ENCODE measurements at regions not wholly inside any gene's neighbourhood (a gene's known extent, or its start where the extent isn't known, plus 50 kb on each side); places are given as distances from the start of the nearest gene placed in this dataset.

GRCh38 chrX:45771114-45771513, 570.4 kb upstream of the DIPK2B start:
- DNase-seq (ENCODE audit: extremely low spot score): no peak
- Histone ChIP-seq H3K4me1 (ENCODE audit: insufficient read depth) (no peaks in the 10 kb centered on the region), H3K27ac (ENCODE audit: low read depth) (peak overlapping the region; percentile 70), H3K36me3 (ENCODE audit: insufficient read depth) (no peaks in the 10 kb centered on the region), H3K4me3 (ENCODE audit: low read depth, low read length) (no peak overlapping the region)
- 9% methylated on average over 6 of the region's 6 CpGs for WGBS

GRCh38 chrX:45769761-45770582, 569.3 kb upstream of the DIPK2B start:
- H3K4me3 ChIP-seq (ENCODE audit: low read depth, low read length): peak overlapping the region; percentile 56
- no peaks in the 10 kb centered on the region for H3K4me1 ChIP-seq (ENCODE audit: insufficient read depth)
- DNase-seq (ENCODE audit: extremely low spot score): no peak
- peak overlapping the region; percentile 64 for H3K27ac ChIP-seq (ENCODE audit: low read depth)
- H3K36me3 ChIP-seq (ENCODE audit: insufficient read depth): no peaks in the 10 kb centered on the region
- WGBS: under 1% methylated on average over 18 of the region's 18 CpGs

GRCh38 chrX:45768666-45769236, 568.1 kb upstream of the DIPK2B start:
- no peaks in the 10 kb centered on the region for H3K4me1 ChIP-seq (ENCODE audit: insufficient read depth)

GRCh38 chrX:45766981-45767501, 566.4 kb upstream of the DIPK2B start:
- Histone ChIP-seq H3K36me3 (ENCODE audit: insufficient read depth) (no peaks in the 10 kb centered on the region), H3K4me3 (ENCODE audit: low read depth, low read length) (peak overlapping the region; percentile 22), H3K4me1 (ENCODE audit: insufficient read depth) (no peaks in the 10 kb centered on the region), H3K27ac (ENCODE audit: low read depth) (peak overlapping the region; percentile 10)
- no peak for DNase-seq (ENCODE audit: extremely low spot score)
- 22% methylated on average over 3 of the region's 3 CpGs for WGBS

More at GRCh38 chrX:45768666-45769236, 568.1 kb upstream of the DIPK2B start:
- H3K36me3 ChIP-seq (ENCODE audit: insufficient read depth): no peaks in the 10 kb centered on the region
- H3K27ac ChIP-seq (ENCODE audit: low read depth): peak overlapping the region; percentile 23
- no peak for DNase-seq (ENCODE audit: extremely low spot score)
- peak overlapping the region; percentile 56 for H3K4me3 ChIP-seq (ENCODE audit: low read depth, low read length)
- 20% methylated on average over 6 of the region's 6 CpGs for WGBS

GRCh38 chrX:45765767-45766166, 565.1 kb upstream of the DIPK2B start:
- no peak overlapping the region for H3K4me3 ChIP-seq (ENCODE audit: low read depth, low read length)
- WGBS: 66% methylated on average over 4 of the region's 4 CpGs

GRCh38 chrX:45765281-45765680, 564.6 kb upstream of the DIPK2B start:
- Histone ChIP-seq H3K4me3 (ENCODE audit: low read depth, low read length) (no peak overlapping the region), H3K36me3 (ENCODE audit: insufficient read depth) (no peaks in the 10 kb centered on the region), H3K4me1 (ENCODE audit: insufficient read depth) (no peaks in the 10 kb centered on the region), H3K27ac (ENCODE audit: low read depth) (no peak overlapping the region)
- DNase-seq (ENCODE audit: extremely low spot score): no peak
- 34% methylated on average over 1 of the region's 1 CpG for WGBS

More at GRCh38 chrX:45765767-45766166, 565.1 kb upstream of the DIPK2B start:
- no peaks in the 10 kb centered on the region for H3K36me3 ChIP-seq (ENCODE audit: insufficient read depth)
- no peak overlapping the region for H3K27ac ChIP-seq (ENCODE audit: low read depth)
- DNase-seq (ENCODE audit: extremely low spot score): no peak
- no peaks in the 10 kb centered on the region for H3K4me1 ChIP-seq (ENCODE audit: insufficient read depth)

GRCh38 chrX:45762699-45763647, 562.3 kb upstream of the DIPK2B start:
- Histone ChIP-seq H3K4me1 (ENCODE audit: insufficient read depth) (no peaks in the 10 kb centered on the region), H3K27ac (ENCODE audit: low read depth) (no peak overlapping the region), H3K4me3 (ENCODE audit: low read depth, low read length) (no peak overlapping the region), H3K36me3 (ENCODE audit: insufficient read depth) (no peaks in the 10 kb centered on the region)
- 78% methylated on average over 6 of the region's 6 CpGs for WGBS
- no peak for DNase-seq (ENCODE audit: extremely low spot score)

- 58% methylated on average over 4 of the region's 4 CpGs for WGBS
- no peaks in the 10 kb centered on the region for H3K36me3 ChIP-seq (ENCODE audit: insufficient read depth)
- H3K27ac ChIP-seq (ENCODE audit: low read depth): no peak overlapping the region
- H3K4me3 ChIP-seq (ENCODE audit: low read depth, low read length): no peak overlapping the region
- no peaks in the 10 kb centered on the region for H3K4me1 ChIP-seq (ENCODE audit: insufficient read depth)
- DNase-seq (ENCODE audit: extremely low spot score): no peak
These were observed 561.2 kb upstream of the DIPK2B start for GRCh38 chrX:45761920-45762319.

GRCh38 chrX:45760187-45760742, 559.6 kb upstream of the DIPK2B start:
- Histone ChIP-seq H3K4me3 (ENCODE audit: low read depth, low read length) (no peak overlapping the region), H3K27ac (ENCODE audit: low read depth) (no peak overlapping the region), H3K4me1 (ENCODE audit: insufficient read depth) (no peaks in the 10 kb centered on the region), H3K36me3 (ENCODE audit: insufficient read depth) (no peaks in the 10 kb centered on the region)
- 67% methylated on average over 10 of the region's 10 CpGs for WGBS
- no peak for DNase-seq (ENCODE audit: extremely low spot score)

- no peak for DNase-seq (ENCODE audit: extremely low spot score)
- 76% methylated on average over 3 of the region's 3 CpGs for WGBS
- Histone ChIP-seq H3K4me1 (ENCODE audit: insufficient read depth) (no peaks in the 10 kb centered on the region), H3K36me3 (ENCODE audit: insufficient read depth) (no peaks in the 10 kb centered on the region), H3K4me3 (ENCODE audit: low read depth, low read length) (no peak overlapping the region), H3K27ac (ENCODE audit: low read depth) (no peak overlapping the region)
These were observed 558.2 kb upstream of the DIPK2B start for GRCh38 chrX:45758738-45759397.

- Histone ChIP-seq H3K36me3 (ENCODE audit: insufficient read depth) (no peaks in the 10 kb centered on the region), H3K4me3 (ENCODE audit: low read depth, low read length) (no peak overlapping the region), H3K27ac (ENCODE audit: low read depth) (no peak overlapping the region), H3K4me1 (ENCODE audit: insufficient read depth) (no peaks in the 10 kb centered on the region)
- 77% methylated on average over 7 of the region's 7 CpGs for WGBS
- no peak for DNase-seq (ENCODE audit: extremely low spot score)
These were observed 557.6 kb upstream of the DIPK2B start for GRCh38 chrX:45758319-45758718.

- Histone ChIP-seq H3K36me3 (ENCODE audit: insufficient read depth) (no peaks in the 10 kb centered on the region), H3K27ac (ENCODE audit: low read depth) (no peak overlapping the region), H3K4me1 (ENCODE audit: insufficient read depth) (no peaks in the 10 kb centered on the region), H3K4me3 (ENCODE audit: low read depth, low read length) (no peak overlapping the region)
- DNase-seq (ENCODE audit: extremely low spot score): no peak
- WGBS: 93% methylated on average over 2 of the region's 2 CpGs
These were observed 556.6 kb upstream of the DIPK2B start for GRCh38 chrX:45757272-45757671.

- no peaks in the 10 kb centered on the region for H3K4me1 ChIP-seq (ENCODE audit: insufficient read depth)
- H3K36me3 ChIP-seq (ENCODE audit: insufficient read depth): no peaks in the 10 kb centered on the region
- WGBS: 16% methylated on average over 3 of the region's 3 CpGs
- DNase-seq (ENCODE audit: extremely low spot score): no peak
- no peak overlapping the region for H3K27ac ChIP-seq (ENCODE audit: low read depth)
- no peak overlapping the region for H3K4me3 ChIP-seq (ENCODE audit: low read depth, low read length)
These were observed 555.9 kb upstream of the DIPK2B start for GRCh38 chrX:45756557-45756956.
